ENCODE measurements at regions not wholly inside any gene's neighbourhood (a gene's known extent, or its start where the extent isn't known, plus 50 kb on each side); places are given as distances from the start of the nearest gene placed in this dataset.

GRCh38 chr4:13992975-13993520 is 365.5 kb upstream of the BOD1L1 start:
- Histone ChIP-seq H3K9ac (ENCODE audit: control insufficient read depth, extremely low read depth, insufficient read depth, low read length) (no peak overlapping the region), H3K27ac (ENCODE audit: control insufficient read depth, insufficient read depth, low read length) (no peak overlapping the region), H4K20me1 (ENCODE audit: control insufficient read depth, extremely low read depth, insufficient read depth, low read length) (no peaks in the 10 kb centered on the region), H3K36me3 (ENCODE audit: control insufficient read depth in 2 of 2, extremely low read depth in 1 of 2, insufficient read depth in 2 of 2, low read length in 2 of 2) (no peaks in the 10 kb centered on the region), H3K79me2 (ENCODE audit: control insufficient read depth, insufficient read depth, low read length) (no peaks in the 10 kb centered on the region), H3K9me3 (ENCODE audit: control insufficient read depth, low read depth, low read length) (no peaks in the 10 kb centered on the region), H3K27me3 (ENCODE audit: control insufficient read depth, extremely low read depth, insufficient read depth, low read length) (peaks cover 4% of the 10 kb centered on the region), H3K9me1 (ENCODE audit: control insufficient read depth, extremely low read depth, insufficient read depth, low read length) (no peaks in the 10 kb centered on the region), H2AFZ (ENCODE audit: control insufficient read depth, low read length) (no peak overlapping the region), H3K4me3 (ENCODE audit: control insufficient read depth in 2 of 3, extremely low read depth in 1 of 3, insufficient read depth in 2 of 3, low read depth in 1 of 3, low read length in 3 of 3) (no peak overlapping the region), H3K4me2 (ENCODE audit: control insufficient read depth, extremely low read depth, insufficient read depth, low read depth, low read length) (no peak overlapping the region), H3K4me1 (ENCODE audit: control insufficient read depth, extremely low read depth, insufficient read depth, low read length) (peaks cover 21% of the 10 kb centered on the region)
- DNase-seq (ENCODE audit: low read depth, low spot score) = no peak
- FAIRE-seq = no peak
- TF ChIP-seq EZH2 (IDR thresholded peaks at IDR 0.05; ENCODE audit: low read length) = no peak
- TF ChIP-seq, protein P1, sequence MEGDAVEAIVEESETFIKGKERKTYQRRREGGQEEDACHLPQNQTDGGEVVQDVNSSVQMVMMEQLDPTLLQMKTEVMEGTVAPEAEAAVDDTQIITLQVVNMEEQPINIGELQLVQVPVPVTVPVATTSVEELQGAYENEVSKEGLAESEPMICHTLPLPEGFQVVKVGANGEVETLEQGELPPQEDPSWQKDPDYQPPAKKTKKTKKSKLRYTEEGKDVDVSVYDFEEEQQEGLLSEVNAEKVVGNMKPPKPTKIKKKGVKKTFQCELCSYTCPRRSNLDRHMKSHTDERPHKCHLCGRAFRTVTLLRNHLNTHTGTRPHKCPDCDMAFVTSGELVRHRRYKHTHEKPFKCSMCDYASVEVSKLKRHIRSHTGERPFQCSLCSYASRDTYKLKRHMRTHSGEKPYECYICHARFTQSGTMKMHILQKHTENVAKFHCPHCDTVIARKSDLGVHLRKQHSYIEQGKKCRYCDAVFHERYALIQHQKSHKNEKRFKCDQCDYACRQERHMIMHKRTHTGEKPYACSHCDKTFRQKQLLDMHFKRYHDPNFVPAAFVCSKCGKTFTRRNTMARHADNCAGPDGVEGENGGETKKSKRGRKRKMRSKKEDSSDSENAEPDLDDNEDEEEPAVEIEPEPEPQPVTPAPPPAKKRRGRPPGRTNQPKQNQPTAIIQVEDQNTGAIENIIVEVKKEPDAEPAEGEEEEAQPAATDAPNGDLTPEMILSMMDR (optimal IDR thresholded peaks at IDR 0.05 in 1 of 3, IDR thresholded peaks at IDR 0.05 in 1 of 3, conservative IDR thresholded peaks at IDR 0.05 in 1 of 3; ENCODE audit: extremely low read depth in 1 of 3, insufficient read depth in 2 of 3, low read length in 3 of 3) = no peak
- dilution Hi-C loops (cut with MboI; ENCODE audit: extremely low pct_ligation_motif_present, low sequenced_read_pairs) = no loop called here

DNA sequence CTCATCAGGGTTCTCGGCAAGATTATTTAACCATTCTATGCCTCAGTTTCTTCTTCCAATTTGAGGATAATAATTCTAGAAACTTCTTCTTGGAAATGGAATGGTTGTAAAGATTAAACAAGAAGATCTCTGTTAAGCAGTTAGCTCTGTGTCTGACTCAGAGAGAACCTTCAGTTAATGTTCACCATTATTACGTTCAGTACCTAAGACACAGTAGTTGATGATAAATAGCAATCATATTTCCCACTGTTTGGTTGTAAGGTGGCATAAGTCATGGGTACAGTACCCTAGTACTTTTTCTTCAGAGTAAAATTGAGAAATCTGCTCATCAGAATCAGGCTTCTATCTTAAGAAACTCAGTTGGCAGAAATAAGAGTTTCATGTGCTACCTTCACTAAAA is 366.5 kb upstream of the BOD1L1 start:
- dilution Hi-C loops (cut with MboI; ENCODE audit: extremely low pct_ligation_motif_present, low sequenced_read_pairs) = no loop called here
- FAIRE-seq (no peak), DNase-seq (ENCODE audit: low read depth, low spot score) (no peak)
- H3K36me3 ChIP-seq (ENCODE audit: control insufficient read depth in 2 of 2, extremely low read depth in 1 of 2, insufficient read depth in 2 of 2, low read length in 2 of 2) = no peaks in the 10 kb centered on the region
- peaks cover 11% of the 10 kb centered on the region for H3K4me1 ChIP-seq (ENCODE audit: control insufficient read depth, extremely low read depth, insufficient read depth, low read length)
- no peaks in the 10 kb centered on the region for H3K79me2 ChIP-seq (ENCODE audit: control insufficient read depth, insufficient read depth, low read length)
- H3K9ac ChIP-seq (ENCODE audit: control insufficient read depth, extremely low read depth, insufficient read depth, low read length) = no peak overlapping the region
- H4K20me1 ChIP-seq (ENCODE audit: control insufficient read depth, extremely low read depth, insufficient read depth, low read length) = no peaks in the 10 kb centered on the region
- peaks cover 4% of the 10 kb centered on the region for H3K27me3 ChIP-seq (ENCODE audit: control insufficient read depth, extremely low read depth, insufficient read depth, low read length)
- no peak overlapping the region for H3K4me3 ChIP-seq (ENCODE audit: control insufficient read depth in 2 of 3, extremely low read depth in 1 of 3, insufficient read depth in 2 of 3, low read depth in 1 of 3, low read length in 3 of 3)
- TF ChIP-seq, protein P1 (optimal IDR thresholded peaks at IDR 0.05 in 1 of 3, IDR thresholded peaks at IDR 0.05 in 1 of 3, conservative IDR thresholded peaks at IDR 0.05 in 1 of 3; ENCODE audit: extremely low read depth in 1 of 3, insufficient read depth in 2 of 3, low read length in 3 of 3) = no peak
- no peak for TF ChIP-seq EZH2 (IDR thresholded peaks at IDR 0.05; ENCODE audit: low read length)
- H3K9me3 ChIP-seq (ENCODE audit: control insufficient read depth, low read depth, low read length) = no peaks in the 10 kb centered on the region
- H3K9me1 ChIP-seq (ENCODE audit: control insufficient read depth, extremely low read depth, insufficient read depth, low read length) = no peaks in the 10 kb centered on the region
- no peak overlapping the region for H3K27ac ChIP-seq (ENCODE audit: control insufficient read depth, insufficient read depth, low read length)
- no peak overlapping the region for H3K4me2 ChIP-seq (ENCODE audit: control insufficient read depth, extremely low read depth, insufficient read depth, low read depth, low read length)
- H2AFZ ChIP-seq (ENCODE audit: control insufficient read depth, low read length) = no peak overlapping the region
